ENCODE measurements at regions not wholly inside any gene's neighbourhood (a gene's known extent, or its start where the extent isn't known, plus 50 kb on each side); places are given as distances from the start of the nearest gene placed in this dataset.

DNA sequence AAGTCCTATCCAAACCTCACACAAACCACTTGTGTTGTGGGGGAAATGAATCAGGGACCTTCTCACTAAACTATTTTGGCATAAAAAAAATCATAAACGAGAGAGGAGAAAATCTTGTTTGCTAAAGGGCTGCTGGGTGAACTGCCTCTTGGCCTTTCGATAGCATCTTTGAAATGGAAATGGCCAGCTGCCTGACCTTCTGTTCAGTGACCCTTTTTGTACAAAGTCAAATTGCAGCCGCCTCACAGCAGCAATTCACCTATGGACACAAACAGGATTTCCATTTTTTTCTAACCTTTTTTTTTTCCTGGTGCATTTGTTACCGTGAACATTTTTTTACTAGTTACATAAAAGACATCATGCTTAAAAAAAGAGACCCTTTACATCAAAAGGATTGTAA lies 89.0 kb upstream of the ONECUT1 start:
- Mint-ChIP-seq H3K27ac (peak overlapping the region; percentile 59), H3K27me3 (ENCODE audit: insufficient read depth, low read depth) (peaks cover 5% of the 10 kb centered on the region), H3K36me3 (no peaks in the 10 kb centered on the region), H3K4me1 (peaks cover 54% of the 10 kb centered on the region), H3K4me3 (peak overlapping the region; percentile 10), H3K9me3 (no peaks in the 10 kb centered on the region)
- no peak overlapping the region for H2AFZ ChIP-seq (replicated peaks)
- H3K4me2 ChIP-seq = no peak overlapping the region
- no peaks in the 10 kb centered on the region for H3K9me3 ChIP-seq (ENCODE audit: low read depth)
- no peaks in the 10 kb centered on the region for H3K79me2 ChIP-seq (ENCODE audit: low read depth)
- H3K27ac ChIP-seq = no peak overlapping the region
- H3K9ac ChIP-seq = no peak overlapping the region
- no peak overlapping the region for H3K4me3 ChIP-seq
- no peaks in the 10 kb centered on the region for H3K27me3 ChIP-seq
- H3K36me3 ChIP-seq = no peaks in the 10 kb centered on the region
- H4K20me1 ChIP-seq (ENCODE audit: low read depth) = no peaks in the 10 kb centered on the region
- H3K4me1 ChIP-seq = peaks cover 11% of the 10 kb centered on the region
- no peaks in the 10 kb centered on the region for H3F3A ChIP-seq (ENCODE audit: low read depth)
- TF ChIP-seq, protein P1, sequence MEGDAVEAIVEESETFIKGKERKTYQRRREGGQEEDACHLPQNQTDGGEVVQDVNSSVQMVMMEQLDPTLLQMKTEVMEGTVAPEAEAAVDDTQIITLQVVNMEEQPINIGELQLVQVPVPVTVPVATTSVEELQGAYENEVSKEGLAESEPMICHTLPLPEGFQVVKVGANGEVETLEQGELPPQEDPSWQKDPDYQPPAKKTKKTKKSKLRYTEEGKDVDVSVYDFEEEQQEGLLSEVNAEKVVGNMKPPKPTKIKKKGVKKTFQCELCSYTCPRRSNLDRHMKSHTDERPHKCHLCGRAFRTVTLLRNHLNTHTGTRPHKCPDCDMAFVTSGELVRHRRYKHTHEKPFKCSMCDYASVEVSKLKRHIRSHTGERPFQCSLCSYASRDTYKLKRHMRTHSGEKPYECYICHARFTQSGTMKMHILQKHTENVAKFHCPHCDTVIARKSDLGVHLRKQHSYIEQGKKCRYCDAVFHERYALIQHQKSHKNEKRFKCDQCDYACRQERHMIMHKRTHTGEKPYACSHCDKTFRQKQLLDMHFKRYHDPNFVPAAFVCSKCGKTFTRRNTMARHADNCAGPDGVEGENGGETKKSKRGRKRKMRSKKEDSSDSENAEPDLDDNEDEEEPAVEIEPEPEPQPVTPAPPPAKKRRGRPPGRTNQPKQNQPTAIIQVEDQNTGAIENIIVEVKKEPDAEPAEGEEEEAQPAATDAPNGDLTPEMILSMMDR (IDR thresholded peaks at IDR 0.05) = no peak
- TF ChIP-seq EZH2 (IDR thresholded peaks at IDR 0.05) = no peak
- TF ChIP-seq EZH2phosphoT487 (IDR thresholded peaks at IDR 0.05) = no peak
- DNase-seq (ENCODE audit: low spot score) = no peak

GRCh38 chr15:52876991-52877663 lies 87.0 kb upstream of the ONECUT1 start:
- Mint-ChIP-seq H3K27me3 (ENCODE audit: insufficient read depth, low read depth) (peaks cover 3% of the 10 kb centered on the region), H3K4me1 (peaks cover 59% of the 10 kb centered on the region), H3K4me3 (peak overlapping the region; percentile 6), H3K27ac (peak overlapping the region; percentile 72), H3K36me3 (no peaks in the 10 kb centered on the region), H3K9me3 (no peaks in the 10 kb centered on the region)
- Histone ChIP-seq H4K20me1 (ENCODE audit: low read depth) (no peaks in the 10 kb centered on the region), H2AFZ (replicated peaks) (no peak overlapping the region), H3F3A (ENCODE audit: low read depth) (no peaks in the 10 kb centered on the region), H3K4me2 (no peak overlapping the region), H3K79me2 (ENCODE audit: low read depth) (no peaks in the 10 kb centered on the region), H3K9me3 (ENCODE audit: low read depth) (no peaks in the 10 kb centered on the region), H3K36me3 (no peaks in the 10 kb centered on the region), H3K4me1 (peaks cover 11% of the 10 kb centered on the region), H3K4me3 (no peak overlapping the region), H3K27ac (no peak overlapping the region), H3K9ac (no peak overlapping the region), H3K27me3 (no peaks in the 10 kb centered on the region)
- TF ChIP-seq EZH2phosphoT487 (IDR thresholded peaks at IDR 0.05) (no peak), EZH2 (IDR thresholded peaks at IDR 0.05) (no peak)
- TF ChIP-seq, protein P1 (IDR thresholded peaks at IDR 0.05) = no peak
- DNase-seq (ENCODE audit: low spot score) = no peak

DNA sequence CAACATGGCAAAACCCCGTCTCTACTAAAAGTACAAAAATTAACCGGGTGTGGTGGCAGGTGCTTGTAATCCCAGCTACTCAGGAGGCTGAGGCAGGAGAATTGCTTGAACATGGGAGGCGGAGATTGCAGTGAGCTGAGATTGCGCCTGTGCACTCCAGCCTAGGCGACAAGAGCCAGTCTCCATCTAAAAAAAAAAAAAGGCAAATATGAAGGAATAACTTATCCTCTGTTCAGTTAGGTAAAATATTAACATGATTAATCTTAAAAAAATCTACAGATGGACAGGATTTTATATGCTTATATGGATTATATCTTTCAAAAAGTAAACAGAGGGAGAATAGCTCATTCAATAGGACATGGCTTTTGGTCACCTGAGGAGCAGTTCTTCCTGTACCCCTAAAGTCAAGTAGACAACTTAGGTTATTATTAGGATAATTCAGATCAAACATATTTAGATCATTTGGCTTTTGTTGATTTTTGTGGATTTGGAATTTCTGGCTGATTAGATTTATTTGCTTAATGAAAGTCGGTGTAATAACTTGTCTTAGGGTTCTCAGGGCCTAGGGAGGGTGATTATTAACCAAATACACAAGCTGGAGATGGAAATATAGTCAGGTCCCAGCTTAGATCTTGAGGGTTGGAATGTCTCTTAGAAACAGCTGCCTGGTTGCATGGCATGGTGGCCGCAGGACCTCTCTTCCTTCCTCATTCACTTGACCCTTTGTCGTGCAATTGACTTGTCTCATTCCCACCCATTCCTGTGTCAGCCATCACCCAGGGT lies 82.1 kb upstream of the ONECUT1 start:
- H3K27me3 Mint-ChIP-seq (ENCODE audit: insufficient read depth, low read depth) = peaks cover 3% of the 10 kb centered on the region
- H3K4me3 ChIP-seq = no peak overlapping the region
- no peak overlapping the region for H3K4me3 Mint-ChIP-seq
- no peaks in the 10 kb centered on the region for H3K4me1 ChIP-seq
- H3K9me3 ChIP-seq (ENCODE audit: low read depth) = no peaks in the 10 kb centered on the region
- H3K79me2 ChIP-seq (ENCODE audit: low read depth) = no peaks in the 10 kb centered on the region
- no peaks in the 10 kb centered on the region for H3K36me3 ChIP-seq
- peaks cover 21% of the 10 kb centered on the region for H3K4me1 Mint-ChIP-seq
- no peak for DNase-seq (ENCODE audit: low spot score)
- H3K36me3 Mint-ChIP-seq = no peaks in the 10 kb centered on the region
- no peak overlapping the region for H3K27ac Mint-ChIP-seq
- no peak overlapping the region for H2AFZ ChIP-seq (replicated peaks)
- no peak overlapping the region for H3K27ac ChIP-seq
- H3K4me2 ChIP-seq = no peak overlapping the region
- no peaks in the 10 kb centered on the region for H4K20me1 ChIP-seq (ENCODE audit: low read depth)
- no peaks in the 10 kb centered on the region for H3K27me3 ChIP-seq
- no peak overlapping the region for H3K9ac ChIP-seq
- TF ChIP-seq EZH2phosphoT487 (IDR thresholded peaks at IDR 0.05) (no peak), EZH2 (IDR thresholded peaks at IDR 0.05) (no peak)
- TF ChIP-seq, protein P1 (IDR thresholded peaks at IDR 0.05) = no peak
- no peaks in the 10 kb centered on the region for H3F3A ChIP-seq (ENCODE audit: low read depth)
- no peaks in the 10 kb centered on the region for H3K9me3 Mint-ChIP-seq
